WTC11 (cell line): ENCODE measurements at regions not wholly inside any gene's neighbourhood (a gene's known extent, or its start where the extent isn't known, plus 50 kb on each side); places are given as distances from the start of the nearest gene placed in this dataset.

ENCODE experiments used
- ATF3 ChIP-seq: sonication (generic); formaldehyde crosslinking; conservative IDR thresholded peaks from 2 replicates; pipeline ENCODE4 v1.8.1; 2022; ENCODE audit warnings: mild to moderate bottlenecking, missing genetic modification reagents
- CTCF ChIP-seq: fragments of 200-600 bp; IDR thresholded peaks from 2 replicates; pipeline ENCODE4 v1.8.0; 2022; ENCODE audit warnings: antibody characterized with exemption
- ETV6 ChIP-seq: sonication (generic); formaldehyde crosslinking; IDR thresholded peaks from 2 replicates; pipeline ENCODE4 v1.8.1; 2022; ENCODE audit warnings: mild to moderate bottlenecking, missing genetic modification reagents
- FOXJ3 ChIP-seq: sonication (generic); formaldehyde crosslinking; IDR thresholded peaks from 2 replicates; pipeline ENCODE4 v1.9.0; 2021; ENCODE audit warnings: missing genetic modification reagents, mild to moderate bottlenecking, borderline replicate concordance
- IRF1 ChIP-seq: sonication (generic); formaldehyde crosslinking; IDR thresholded peaks from 2 replicates; pipeline ENCODE4 v1.8.0; 2023; ENCODE audit warnings: missing genetic modification reagents
- MAX ChIP-seq: sonication (generic); formaldehyde crosslinking; IDR thresholded peaks from 2 replicates; pipeline ENCODE4 v1.8.0; 2022; ENCODE audit warnings: mild to moderate bottlenecking, missing genetic modification reagents
- MLX ChIP-seq: sonication (generic); formaldehyde crosslinking; IDR thresholded peaks from 2 replicates; pipeline ENCODE4 v1.8.1; 2023; ENCODE audit warnings: mild to moderate bottlenecking, missing genetic modification reagents, moderate library complexity
- SP1 ChIP-seq: sonication (generic); formaldehyde crosslinking; conservative IDR thresholded peaks from 2 replicates; pipeline ENCODE4 v1.8.1; 2022; ENCODE audit warnings: missing genetic modification reagents
- TEAD4 ChIP-seq: sonication (generic); formaldehyde crosslinking; IDR thresholded peaks from 2 replicates; pipeline ENCODE4 v1.8.0; 2022; ENCODE audit warnings: mild to moderate bottlenecking, missing genetic modification reagents
- ZBTB21 ChIP-seq: sonication (generic); formaldehyde crosslinking; IDR thresholded peaks from 2 replicates; pipeline ENCODE4 v1.8.1; 2023; ENCODE audit warnings: mild to moderate bottlenecking, missing genetic modification reagents, borderline replicate concordance
- ZNF138 ChIP-seq: sonication (generic); formaldehyde crosslinking; conservative IDR thresholded peaks from 2 replicates; pipeline ENCODE4 v1.8.1; 2022; ENCODE audit warnings: mild to moderate bottlenecking, moderate library complexity, missing genetic modification reagents
- ZNF416 ChIP-seq: fragments of 250-450 bp; sonication (Bioruptor Pico); IDR thresholded peaks from 2 replicates; pipeline ENCODE4 v1.9.0; 2021; ENCODE audit warnings: mild to moderate bottlenecking, inconsistent platforms

- no peak for TF ChIP-seq CTCF
- TF ChIP-seq SP1, result no peak
- no peak for TF ChIP-seq IRF1 (CRISPR knock-in tag)
- no peak for TF ChIP-seq TEAD4 (CRISPR knock-in tag)
- no peak for TF ChIP-seq ZNF416 (CRISPR knock-in tag)
- no peak for TF ChIP-seq MAX (CRISPR knock-in tag)
- TF ChIP-seq ZBTB21 (CRISPR knock-in tag), result no peak
- no peak for TF ChIP-seq ZNF138 (CRISPR knock-in tag)
- TF ChIP-seq ATF3 (CRISPR knock-in tag), result no peak
- no peak for TF ChIP-seq FOXJ3
- TF ChIP-seq ETV6 (CRISPR knock-in tag), result no peak
- no peak for TF ChIP-seq MLX (CRISPR knock-in tag)
Observed at GRCh38 chr1:104787866-104788510, 1038.3 kb downstream of the AMY1C start.
